ENCODE measurements at regions not wholly inside any gene's neighbourhood (a gene's known extent, or its start where the extent isn't known, plus 50 kb on each side); places are given as distances from the start of the nearest gene placed in this dataset.

GRCh38 chr15:93803421-93804152 is 427.8 kb upstream of the MCTP2 start:
- TF ChIP-seq CTCF (IDR thresholded peaks at IDR 0.05; ENCODE audit: low read depth, low read length): no peak
- no peak overlapping the region for H3K4me3 ChIP-seq (replicated peaks in 1 of 2; ENCODE audit: low read depth in 2 of 2, low read length in 2 of 2)
- DNase-seq (ENCODE audit: low read depth in 2 of 2): no peak

GRCh38 chr15:93801206-93801605 is 430.2 kb upstream of the MCTP2 start:
- no peak for DNase-seq (ENCODE audit: low read depth in 2 of 2)

GRCh38 chr15:93800805-93801204 is 430.6 kb upstream of the MCTP2 start:
- DNase-seq (ENCODE audit: low read depth in 2 of 2): no peak
- no peak overlapping the region for H3K4me3 ChIP-seq (replicated peaks in 1 of 2; ENCODE audit: low read depth in 2 of 2, low read length in 2 of 2)
- no peak for TF ChIP-seq CTCF (IDR thresholded peaks at IDR 0.05; ENCODE audit: low read depth, low read length)

More at GRCh38 chr15:93801206-93801605, 430.2 kb upstream of the MCTP2 start:
- H3K4me3 ChIP-seq (replicated peaks in 1 of 2; ENCODE audit: low read depth in 2 of 2, low read length in 2 of 2): no peak overlapping the region
- no peak for TF ChIP-seq CTCF (IDR thresholded peaks at IDR 0.05; ENCODE audit: low read depth, low read length)

- no peak for TF ChIP-seq CTCF (IDR thresholded peaks at IDR 0.05; ENCODE audit: low read depth, low read length)
- no peak overlapping the region for H3K4me3 ChIP-seq (replicated peaks in 1 of 2; ENCODE audit: low read depth in 2 of 2, low read length in 2 of 2)
- DNase-seq (ENCODE audit: low read depth in 2 of 2): no peak
Observed at GRCh38 chr15:93789441-93789840, 441.9 kb upstream of the MCTP2 start.

- H3K4me3 ChIP-seq (replicated peaks in 1 of 2; ENCODE audit: low read depth in 2 of 2, low read length in 2 of 2): no peak overlapping the region
- DNase-seq (ENCODE audit: low read depth in 2 of 2): no peak
- no peak for TF ChIP-seq CTCF (IDR thresholded peaks at IDR 0.05; ENCODE audit: low read depth, low read length)
Observed at GRCh38 chr15:93780073-93780472, 451.3 kb upstream of the MCTP2 start.

- no peak for TF ChIP-seq CTCF (IDR thresholded peaks at IDR 0.05; ENCODE audit: low read depth, low read length)
- no peak for DNase-seq (ENCODE audit: low read depth in 2 of 2)
- no peak overlapping the region for H3K4me3 ChIP-seq (replicated peaks in 1 of 2; ENCODE audit: low read depth in 2 of 2, low read length in 2 of 2)
Observed at GRCh38 chr15:93779341-93779740, 452.0 kb upstream of the MCTP2 start.

Data from cardiac fibroblast (primary cell).